HG03159 (cell line): ENCODE measurements at regions not wholly inside any gene's neighbourhood (a gene's known extent, or its start where the extent isn't known, plus 50 kb on each side); places are given as distances from the start of the nearest gene placed in this dataset.
"Not testable (repeated sequence)": the region's sequence is repeated elsewhere in the genome, so short reads cannot be mapped to it uniquely, and the experiment has no call there.

Experiments used
- ATAC-seq: cut with Tn5 transposase; IDR thresholded peaks from one replicate; pipeline ENCODE4 v1.9.1; 2021; ENCODE audit warnings: mild to moderate bottlenecking, moderate library complexity; ENCODE audit not compliant: unreplicated experiment

GRCh38 chr22:25449781-25450317, 114.6 kb upstream of the GRK3 start:
- no peak for ATAC-seq

GRCh38 chr22:25451480-25452114, 112.9 kb upstream of the GRK3 start:
- no peak for ATAC-seq

- ATAC-seq = no peak
These were observed 112.3 kb upstream of the GRK3 start for GRCh38 chr22:25452116-25452700.

- ATAC-seq = no peak
These were observed 111.4 kb upstream of the GRK3 start for GRCh38 chr22:25453058-25453457.

- no peak for ATAC-seq
These were observed 110.9 kb upstream of the GRK3 start for GRCh38 chr22:25453557-25453956.

- ATAC-seq = not testable (repeated sequence)
These were observed 108.0 kb upstream of the GRK3 start for GRCh38 chr22:25456300-25457043.

- not testable (repeated sequence) for ATAC-seq
These were observed 105.8 kb upstream of the GRK3 start for GRCh38 chr22:25458631-25459030.

GRCh38 chr22:25460682-25461081, 103.8 kb upstream of the GRK3 start:
- ATAC-seq = not testable (repeated sequence)

- no peak for ATAC-seq
These were observed 103.2 kb upstream of the GRK3 start for GRCh38 chr22:25461301-25461700.

GRCh38 chr22:25462474-25463346, 101.8 kb upstream of the GRK3 start:
- ATAC-seq = peak; percentile 61

GRCh38 chr22:25463347-25463628, 101.2 kb upstream of the GRK3 start:
- ATAC-seq = not testable (repeated sequence)

GRCh38 chr22:25464326-25464725, 100.1 kb upstream of the GRK3 start:
- ATAC-seq = not testable (repeated sequence)

- no peak for ATAC-seq
These were observed 98.5 kb upstream of the GRK3 start for GRCh38 chr22:25465949-25466348.

- ATAC-seq = no peak
These were observed 92.1 kb upstream of the GRK3 start for GRCh38 chr22:25472382-25472781.

- no peak for ATAC-seq
These were observed 89.0 kb upstream of the GRK3 start for GRCh38 chr22:25475257-25476022.

GRCh38 chr22:25477358-25477757, 87.1 kb upstream of the GRK3 start:
- no peak for ATAC-seq

GRCh38 chr22:25478111-25478510, 86.4 kb upstream of the GRK3 start:
- ATAC-seq = no peak

- ATAC-seq = no peak
These were observed 85.9 kb upstream of the GRK3 start for GRCh38 chr22:25478528-25478927.

- ATAC-seq = not testable (repeated sequence)
These were observed 83.6 kb upstream of the GRK3 start for GRCh38 chr22:25480868-25481267.

GRCh38 chr22:25482091-25482760, 82.2 kb upstream of the GRK3 start:
- ATAC-seq = no peak
